Pancreas (tissue), 10 donors: ENCODE measurements at regions not wholly inside any gene's neighbourhood (a gene's known extent, or its start where the extent isn't known, plus 50 kb on each side); places are given as distances from the start of the nearest gene placed in this dataset.

Experiments used
- ATAC-seq, 4 donors: fragments of 200-7000 bp; cut with Tn5 transposase; one replicate each; pipeline versions ENCODE4 v1.8.0 to v1.9.1; 2020; ENCODE audit warnings: mild to moderate bottlenecking in 4 of 4, moderate library complexity in 4 of 4
- DNase-seq, 6 donors: peaks; one replicate each; pipeline ENCODE4 v3.0.0-alpha.2; 2020
- FAIRE-seq: peaks from 2 replicates; lab custom pipeline; 2012; peaks lifted over from hg19 to GRCh38; lab: Jason Lieb, UNC
- H3K27ac ChIP-seq, 4 donors: fragments of 200-600 bp; sonication (generic); 1 replicate in 3 of 4; 2 replicates in 1 of 4; pipeline versions ENCODE4 v1.5.0 to v1.8.0; 2020
- H3K27me3 ChIP-seq, 4 donors: fragments of 200-600 bp; one replicate each; pipeline ENCODE4 v1.8.0; 2021
- H3K36me3 ChIP-seq, 3 donors: fragments of 200-600 bp; sonication (generic) in 1 of 3; one replicate each; pipeline versions ENCODE4 v1.5.0 to v1.8.0; 2020 to 2021
- H3K4me1 ChIP-seq, 3 donors: fragments of 200-600 bp; one replicate each; pipeline ENCODE4 v1.8.0; 2021
- H3K4me3 ChIP-seq, 4 donors: fragments of 200-600 bp; sonication (generic) in 2 of 4; one replicate each; pipeline versions ENCODE4 v1.5.0 to v1.8.0; 2020 to 2021
- H3K9me3 ChIP-seq, 4 donors: fragments of 200-600 bp; one replicate each; pipeline ENCODE4 v1.8.0; 2021
- WGBS, 2 donors: extraction: QIAGEN DNeasy Blood & Tissue Kit; methylation state at CpG; one replicate each; pipeline ENCODE4 v1.1.7; 2013; 5-methylcytosine and 5-hydroxymethylcytosine counted together
- intact Hi-C, 3 donors: fragments of 100-400 bp; cut with DNase I; formaldehyde crosslinking; loops; one replicate each; pipeline versions ENCODE4 v1.11.1 to v1.14.2; 2022
- TF ChIP-seq, protein P1 (sequence below), 4 donors: fragments of 200-600 bp; sonication (generic) in 3 of 4; IDR thresholded peaks; one replicate each; pipeline versions ENCODE4 v1.5.0 to v1.8.0; 2021; ENCODE audit warnings: antibody characterized with exemption in 4 of 4
- donor health status: healthy with polysubstance abuse.
- donor health status: DM: no; HTN: no; CAD: no; lungs with moderate emphysema.
- donor health status: DM: no; HTN: no; CAD: no.
- donor health status: control.
- donor health status: control.
- donor health status: Bipolar disorder and iron deficiency.
- donor health status: DM: yes; HTN: yes; CAD: no.
- donor health status: DM: no; HTN: no; CAD: no.
- donor health status: DM: no; HTN: no; CAD: no.
- donor health status: DM: yes; HTN: yes; CAD: no.

DNA sequence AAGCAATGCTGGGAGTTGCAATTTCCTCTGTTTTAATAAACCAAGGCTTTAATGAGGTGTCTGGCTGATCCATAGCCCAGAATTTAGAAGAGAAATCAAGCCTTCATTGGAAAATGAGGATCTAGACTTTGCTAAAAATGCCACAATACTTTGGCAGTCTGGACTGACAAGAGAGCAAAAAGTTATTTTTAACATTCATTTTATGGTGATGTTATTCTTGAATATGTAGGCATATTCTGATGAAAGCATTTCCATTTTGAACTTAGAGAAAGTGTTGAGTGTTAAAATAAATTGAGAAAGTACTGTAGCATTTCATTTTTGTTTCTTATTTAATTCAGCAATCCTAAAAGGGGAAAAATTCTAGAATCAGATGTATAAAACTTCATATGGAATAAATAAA lies 151.8 kb upstream of the HNMT start:
- TF ChIP-seq, protein P1, sequence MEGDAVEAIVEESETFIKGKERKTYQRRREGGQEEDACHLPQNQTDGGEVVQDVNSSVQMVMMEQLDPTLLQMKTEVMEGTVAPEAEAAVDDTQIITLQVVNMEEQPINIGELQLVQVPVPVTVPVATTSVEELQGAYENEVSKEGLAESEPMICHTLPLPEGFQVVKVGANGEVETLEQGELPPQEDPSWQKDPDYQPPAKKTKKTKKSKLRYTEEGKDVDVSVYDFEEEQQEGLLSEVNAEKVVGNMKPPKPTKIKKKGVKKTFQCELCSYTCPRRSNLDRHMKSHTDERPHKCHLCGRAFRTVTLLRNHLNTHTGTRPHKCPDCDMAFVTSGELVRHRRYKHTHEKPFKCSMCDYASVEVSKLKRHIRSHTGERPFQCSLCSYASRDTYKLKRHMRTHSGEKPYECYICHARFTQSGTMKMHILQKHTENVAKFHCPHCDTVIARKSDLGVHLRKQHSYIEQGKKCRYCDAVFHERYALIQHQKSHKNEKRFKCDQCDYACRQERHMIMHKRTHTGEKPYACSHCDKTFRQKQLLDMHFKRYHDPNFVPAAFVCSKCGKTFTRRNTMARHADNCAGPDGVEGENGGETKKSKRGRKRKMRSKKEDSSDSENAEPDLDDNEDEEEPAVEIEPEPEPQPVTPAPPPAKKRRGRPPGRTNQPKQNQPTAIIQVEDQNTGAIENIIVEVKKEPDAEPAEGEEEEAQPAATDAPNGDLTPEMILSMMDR (IDR thresholded peaks at IDR 0.05) = no peak
- Histone ChIP-seq H3K4me1 (no peaks in the 10 kb centered on the region), H3K4me3 (no peak overlapping the region), H3K27ac (no peak overlapping the region), H3K27me3 (no peaks in the 10 kb centered on the region), H3K36me3 (no peaks in the 10 kb centered on the region), H3K9me3 (no peaks in the 10 kb centered on the region)
- no peak for ATAC-seq
- no peak for DNase-seq
- no peak for FAIRE-seq
- intact Hi-C loops = no loop called here

DNA sequence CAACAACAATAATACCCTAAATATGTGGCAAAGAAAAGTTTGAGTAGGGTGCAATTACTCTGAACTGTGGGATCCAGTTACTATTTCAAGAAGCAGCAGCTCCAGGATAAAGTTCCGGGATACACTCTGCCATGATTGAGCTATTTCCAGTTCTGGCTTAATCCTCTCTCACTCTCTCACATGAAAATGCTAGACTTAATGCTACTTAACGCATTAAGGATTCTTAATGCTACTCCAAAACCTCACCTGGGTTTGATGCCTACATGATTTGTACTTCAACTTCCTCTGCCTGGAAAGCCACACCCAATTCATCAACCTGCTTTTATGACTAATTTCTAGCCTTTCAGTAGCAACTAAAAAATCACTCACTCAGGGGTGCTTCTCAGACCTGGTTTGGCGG lies 151.1 kb upstream of the HNMT start:
- Histone ChIP-seq H3K36me3 (no peaks in the 10 kb centered on the region), H3K27ac (no peak overlapping the region), H3K9me3 (no peaks in the 10 kb centered on the region), H3K4me3 (no peak overlapping the region), H3K27me3 (no peaks in the 10 kb centered on the region), H3K4me1 (no peaks in the 10 kb centered on the region)
- ATAC-seq (no peak), FAIRE-seq (no peak), DNase-seq (no peak)
- TF ChIP-seq, protein P1 (IDR thresholded peaks at IDR 0.05) = no peak
- WGBS, 2 donors = 71 to 80% methylated on average over 3 of the region's 3 CpGs
- intact Hi-C loops = no loop called here

DNA sequence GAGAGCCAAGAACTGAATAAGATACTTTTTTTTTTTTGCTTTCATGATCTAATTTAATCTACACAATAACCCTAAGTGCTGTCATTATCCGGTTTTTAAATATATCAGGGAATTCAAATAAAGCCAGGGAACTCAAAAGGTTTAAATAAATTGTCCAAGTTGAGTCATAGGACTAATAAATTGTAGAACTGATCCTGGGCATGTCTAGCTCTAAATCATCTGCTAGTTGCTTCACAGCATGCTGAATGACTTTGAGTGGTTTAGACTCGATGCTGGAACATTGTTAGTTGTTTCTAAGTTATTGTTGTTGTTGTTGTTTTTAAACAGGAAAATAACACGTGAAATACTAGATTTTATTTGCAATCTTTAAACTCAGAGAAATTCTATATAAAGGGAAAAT lies 147.2 kb upstream of the HNMT start:
- no peaks in the 10 kb centered on the region for H3K36me3 ChIP-seq
- no peaks in the 10 kb centered on the region for H3K9me3 ChIP-seq
- ATAC-seq (no peak), DNase-seq (no peak), FAIRE-seq (no peak)
- no peaks in the 10 kb centered on the region for H3K27me3 ChIP-seq
- intact Hi-C loops = no loop called here
- no peaks in the 10 kb centered on the region for H3K4me1 ChIP-seq
- H3K4me3 ChIP-seq = no peak overlapping the region
- WGBS, 2 donors = 43 to 58% methylated on average over 3 of the region's 3 CpGs
- TF ChIP-seq, protein P1 (IDR thresholded peaks at IDR 0.05) = no peak
- H3K27ac ChIP-seq = no peak overlapping the region

DNA sequence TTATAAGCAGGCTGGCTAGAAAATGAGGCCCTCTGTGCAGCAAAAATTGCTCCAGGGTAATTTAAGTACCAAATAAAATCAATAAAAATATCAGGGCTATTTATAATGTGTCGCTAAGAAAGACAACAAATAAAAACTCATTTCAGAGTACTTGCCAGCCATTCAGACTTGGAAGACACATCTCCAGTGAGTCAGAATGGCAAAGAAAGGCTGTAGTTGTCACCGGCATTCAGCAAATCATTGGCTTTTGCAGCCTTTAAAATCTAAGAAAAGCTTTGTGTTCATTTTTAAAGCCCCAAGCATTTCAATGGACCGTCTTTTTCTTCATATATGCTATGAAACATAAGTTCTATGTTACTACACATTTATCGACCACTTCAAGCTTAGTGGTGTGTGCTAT lies 141.1 kb upstream of the HNMT start:
- H3K27me3 ChIP-seq = no peaks in the 10 kb centered on the region
- no peaks in the 10 kb centered on the region for H3K9me3 ChIP-seq
- H3K36me3 ChIP-seq = no peaks in the 10 kb centered on the region
- intact Hi-C loops = no loop called here
- H3K27ac ChIP-seq = no peak overlapping the region
- no peaks in the 10 kb centered on the region for H3K4me1 ChIP-seq
- FAIRE-seq = no peak
- no peak for ATAC-seq
- DNase-seq = no peak
- 70 to 77% methylated on average over 4 of the region's 4 CpGs for WGBS, 2 donors
- H3K4me3 ChIP-seq = no peak overlapping the region
- TF ChIP-seq, protein P1 (IDR thresholded peaks at IDR 0.05) = no peak

DNA sequence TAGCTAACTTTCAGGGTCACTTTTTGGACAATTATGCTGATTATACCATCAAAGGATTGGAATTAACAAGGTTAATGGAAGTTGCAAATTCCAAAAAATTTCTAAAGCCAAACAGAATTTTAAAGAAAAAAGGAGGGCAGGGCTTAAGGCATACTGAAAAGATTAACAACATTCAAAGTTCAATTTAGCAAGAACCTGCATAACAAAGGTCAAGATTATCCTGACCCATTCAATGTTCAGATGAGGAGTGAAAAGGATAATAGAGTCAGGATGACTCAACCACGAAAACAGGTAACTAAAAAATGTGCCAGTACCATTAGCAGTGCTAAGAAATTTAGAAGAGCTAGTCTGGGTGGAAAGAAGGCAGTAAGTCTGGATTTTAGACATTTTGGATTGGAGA lies 139.8 kb upstream of the HNMT start:
- no peak for DNase-seq
- FAIRE-seq = no peak
- Histone ChIP-seq H3K9me3 (no peaks in the 10 kb centered on the region), H3K4me3 (no peak overlapping the region), H3K36me3 (no peaks in the 10 kb centered on the region), H3K4me1 (no peaks in the 10 kb centered on the region), H3K27me3 (no peaks in the 10 kb centered on the region), H3K27ac (no peak overlapping the region)
- WGBS, 2 donors = 50 to 52% methylated on average over 1 of the region's 1 CpG
- intact Hi-C loops = no loop called here
- TF ChIP-seq, protein P1 (IDR thresholded peaks at IDR 0.05) = no peak
- no peak for ATAC-seq
